ENCODE measurements at regions not wholly inside any gene's neighbourhood (a gene's known extent, or its start where the extent isn't known, plus 50 kb on each side); places are given as distances from the start of the nearest gene placed in this dataset.

DNA sequence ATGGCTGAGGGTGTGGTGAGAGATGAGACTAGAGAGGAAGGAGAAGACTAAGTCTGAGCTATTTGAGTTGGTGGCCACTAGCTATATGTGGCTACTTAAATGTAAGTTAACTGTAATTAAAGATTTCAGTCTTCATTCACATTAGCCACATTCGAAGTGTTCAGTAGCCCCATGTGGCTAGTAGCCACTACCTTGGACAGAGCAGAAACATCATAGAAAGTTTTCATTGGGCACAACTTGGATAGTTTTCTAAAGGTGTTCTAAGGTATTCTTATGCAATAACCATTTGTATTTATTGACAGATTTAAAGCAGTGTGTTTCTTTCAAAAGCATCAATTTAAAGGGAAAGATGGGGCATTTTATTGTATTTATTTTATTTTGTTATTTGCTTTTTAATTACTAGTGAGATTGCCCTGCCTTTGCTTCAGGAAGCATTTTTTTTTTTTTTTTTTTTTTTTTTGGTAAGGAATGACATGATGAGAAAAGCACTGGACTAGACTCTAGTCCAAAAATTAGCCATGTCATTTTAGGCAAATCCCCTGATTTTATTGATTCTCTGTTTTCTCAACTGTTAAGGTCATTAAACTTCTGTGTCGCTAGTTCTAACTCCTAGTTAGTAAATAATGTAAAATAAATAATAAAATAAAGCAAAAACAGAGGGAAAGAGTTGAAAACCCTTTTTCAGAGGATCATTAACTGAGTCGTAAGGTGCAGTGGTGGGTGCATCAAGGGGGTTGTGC is 153.0 kb upstream of the ROBO2 start:
- Histone ChIP-seq H3K36me3 (no peaks in the 10 kb centered on the region), H3K4me1 (no peaks in the 10 kb centered on the region), H3K27me3 (no peaks in the 10 kb centered on the region), H3K9me3 (no peaks in the 10 kb centered on the region), H3K27ac (no peak overlapping the region), H3K4me3 (no peak overlapping the region)
- TF ChIP-seq, protein P1, sequence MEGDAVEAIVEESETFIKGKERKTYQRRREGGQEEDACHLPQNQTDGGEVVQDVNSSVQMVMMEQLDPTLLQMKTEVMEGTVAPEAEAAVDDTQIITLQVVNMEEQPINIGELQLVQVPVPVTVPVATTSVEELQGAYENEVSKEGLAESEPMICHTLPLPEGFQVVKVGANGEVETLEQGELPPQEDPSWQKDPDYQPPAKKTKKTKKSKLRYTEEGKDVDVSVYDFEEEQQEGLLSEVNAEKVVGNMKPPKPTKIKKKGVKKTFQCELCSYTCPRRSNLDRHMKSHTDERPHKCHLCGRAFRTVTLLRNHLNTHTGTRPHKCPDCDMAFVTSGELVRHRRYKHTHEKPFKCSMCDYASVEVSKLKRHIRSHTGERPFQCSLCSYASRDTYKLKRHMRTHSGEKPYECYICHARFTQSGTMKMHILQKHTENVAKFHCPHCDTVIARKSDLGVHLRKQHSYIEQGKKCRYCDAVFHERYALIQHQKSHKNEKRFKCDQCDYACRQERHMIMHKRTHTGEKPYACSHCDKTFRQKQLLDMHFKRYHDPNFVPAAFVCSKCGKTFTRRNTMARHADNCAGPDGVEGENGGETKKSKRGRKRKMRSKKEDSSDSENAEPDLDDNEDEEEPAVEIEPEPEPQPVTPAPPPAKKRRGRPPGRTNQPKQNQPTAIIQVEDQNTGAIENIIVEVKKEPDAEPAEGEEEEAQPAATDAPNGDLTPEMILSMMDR (IDR thresholded peaks at IDR 0.05) = no peak
- DNase-seq (ENCODE audit: low spot score) = no peak

DNA sequence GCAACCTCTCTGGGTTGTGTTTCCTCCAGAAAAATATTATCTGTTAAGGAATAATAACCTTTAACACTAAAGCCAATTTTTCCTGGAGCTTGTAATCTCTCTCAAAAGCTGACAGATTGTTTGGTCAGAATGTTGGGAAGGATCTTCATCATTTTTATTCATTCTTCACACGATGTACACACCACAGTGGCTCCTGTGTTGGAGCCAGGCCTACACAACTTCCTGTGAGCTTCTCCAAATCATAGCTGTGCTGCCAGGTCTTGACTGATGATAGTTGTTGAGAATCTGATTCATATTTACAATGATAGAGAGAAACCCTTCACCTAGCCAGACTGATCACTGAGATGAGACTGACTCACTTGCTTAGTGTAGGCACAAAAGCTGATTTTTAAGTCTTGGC is 151.0 kb upstream of the ROBO2 start:
- TF ChIP-seq, protein P1 (IDR thresholded peaks at IDR 0.05) = no peak
- H3K36me3 ChIP-seq = no peaks in the 10 kb centered on the region
- no peaks in the 10 kb centered on the region for H3K4me1 ChIP-seq
- H3K27ac ChIP-seq = no peak overlapping the region
- DNase-seq (ENCODE audit: low spot score) = no peak
- H3K4me3 ChIP-seq = no peak overlapping the region
- H3K27me3 ChIP-seq = no peaks in the 10 kb centered on the region
- no peaks in the 10 kb centered on the region for H3K9me3 ChIP-seq

DNA sequence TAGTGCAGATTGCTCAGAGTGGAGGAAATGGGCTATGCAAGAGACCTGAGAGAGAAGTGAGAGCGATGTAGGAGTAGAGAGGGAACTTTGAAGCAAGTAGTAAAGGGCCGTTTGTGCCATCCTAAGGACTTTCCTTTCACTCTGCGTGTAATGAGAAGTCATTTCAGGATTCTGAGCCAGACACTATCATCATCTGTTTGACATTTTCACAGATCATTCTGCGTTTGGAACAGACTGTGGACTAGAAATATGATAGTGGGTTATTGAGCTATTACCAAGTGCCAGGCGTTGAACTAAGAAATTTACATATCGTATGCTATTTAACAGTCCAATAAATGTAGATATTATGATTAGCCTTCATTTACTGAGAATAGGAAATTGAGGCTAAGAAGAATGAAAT is 150.0 kb upstream of the ROBO2 start:
- Histone ChIP-seq H3K9me3 (no peaks in the 10 kb centered on the region), H3K4me1 (no peaks in the 10 kb centered on the region), H3K27me3 (no peaks in the 10 kb centered on the region), H3K4me3 (no peak overlapping the region), H3K27ac (no peak overlapping the region), H3K36me3 (no peaks in the 10 kb centered on the region)
- DNase-seq (ENCODE audit: low spot score) = no peak
- TF ChIP-seq, protein P1 (IDR thresholded peaks at IDR 0.05) = no peak

- no peak for DNase-seq (ENCODE audit: low spot score)
- Histone ChIP-seq H3K4me1 (no peaks in the 10 kb centered on the region), H3K4me3 (no peak overlapping the region), H3K36me3 (no peaks in the 10 kb centered on the region), H3K27me3 (no peaks in the 10 kb centered on the region), H3K27ac (no peak overlapping the region), H3K9me3 (no peaks in the 10 kb centered on the region)
- TF ChIP-seq, protein P1 (IDR thresholded peaks at IDR 0.05) = no peak
Measured at GRCh38 chr3:76897076-76897475, 142.8 kb upstream of the ROBO2 start.

DNA sequence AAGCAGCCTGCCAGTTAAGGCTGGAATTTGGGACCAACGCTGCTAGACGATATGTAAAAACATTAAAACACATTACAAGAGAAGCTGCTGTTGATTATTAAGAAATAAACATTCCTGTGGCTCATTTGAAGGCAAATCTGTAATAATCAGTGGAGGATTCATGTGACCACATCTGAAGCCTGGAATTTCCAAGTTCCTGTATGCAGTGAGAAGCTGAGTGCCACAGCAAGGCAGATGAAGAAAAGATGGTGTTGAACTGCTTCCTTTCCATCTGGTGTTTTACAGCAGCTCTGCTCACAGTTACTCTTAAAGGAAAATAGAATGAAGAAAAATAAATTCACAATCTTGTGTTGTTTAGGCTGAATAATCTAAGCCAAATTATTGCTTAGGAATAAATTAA is 139.3 kb upstream of the ROBO2 start:
- TF ChIP-seq, protein P1 (IDR thresholded peaks at IDR 0.05) = no peak
- H3K4me1 ChIP-seq = no peaks in the 10 kb centered on the region
- H3K9me3 ChIP-seq = no peaks in the 10 kb centered on the region
- no peaks in the 10 kb centered on the region for H3K36me3 ChIP-seq
- H3K27me3 ChIP-seq = no peaks in the 10 kb centered on the region
- H3K27ac ChIP-seq = no peak overlapping the region
- no peak overlapping the region for H3K4me3 ChIP-seq
- no peak for DNase-seq (ENCODE audit: low spot score)

- no peak overlapping the region for H3K4me3 ChIP-seq
- no peak overlapping the region for H3K27ac ChIP-seq
- no peaks in the 10 kb centered on the region for H3K36me3 ChIP-seq
- no peaks in the 10 kb centered on the region for H3K4me1 ChIP-seq
- no peak for DNase-seq (ENCODE audit: low spot score)
- TF ChIP-seq, protein P1 (IDR thresholded peaks at IDR 0.05) = no peak
- H3K9me3 ChIP-seq = no peaks in the 10 kb centered on the region
- H3K27me3 ChIP-seq = no peaks in the 10 kb centered on the region
Measured at GRCh38 chr3:76908156-76908555, 131.7 kb upstream of the ROBO2 start.
